HCT116 (cell line): ENCODE measurements at regions not wholly inside any gene's neighbourhood (a gene's known extent, or its start where the extent isn't known, plus 50 kb on each side); places are given as distances from the start of the nearest gene placed in this dataset.

Experiments used
- ATAC-seq: fragments of 200-7000 bp; cut with Tn5 transposase; 2 replicates; pipeline ENCODE4 v1.9.1; 2020; ENCODE audit warnings: mild to moderate bottlenecking, moderate library complexity
- BruUV-seq: library from RNA; stranded (reverse); fragments of 400-500 nt; replicated peaks from 2 replicates; lab custom pipeline; 2021; lab: Mats Ljungman, UMichigan
- CTCF ChIA-PET: fragments of 300-600 bp; sonication (Branson Sonifier 250); formaldehyde crosslinking; loops from one replicate; lab custom pipeline; 2021; ENCODE audit warnings: antibody characterized with exemption; lab: Charles Lee
- POLR2A ChIA-PET: fragments of 300-600, 350-600 bp; sonication (Branson Sonifier 250); formaldehyde crosslinking; loops from one replicate; lab custom pipeline; 2021; ENCODE audit warnings: antibody characterized with exemption; lab: Charles Lee
- RAD21 ChIA-PET, 2 experiments: fragments of 300-600 bp; sonication (Branson Sonifier 250); formaldehyde crosslinking; loops; one replicate each; lab custom pipeline; 2023; ENCODE audit warnings: low total read pairs in 2 of 2; ENCODE audit not compliant: uncharacterized antibody in 2 of 2, unreplicated experiment in 2 of 2, low non-redundant PET in 1 of 2; lab: Charles Lee
- DNase-seq: peaks from one replicate; pipeline ENCODE4 v3.0.0-alpha.2; 2010; ENCODE audit warnings: low read depth, low spot score
- H2AFZ ChIP-seq: fragments of 200-600 bp; shearing (Covaris generic), sonication (generic); 2 replicates; pipeline ENCODE4 v1.6.1; 2017; ENCODE audit warnings: low read depth, mixed run types, mixed read lengths, antibody characterized with exemption, low read length; ENCODE audit not compliant: poor library complexity, severe bottlenecking
- H3K27ac ChIP-seq: 2 replicates; pipeline ENCODE4 v1.5.1; 2012; ENCODE audit warnings: low read depth, low read length
- H3K27me3 ChIP-seq: fragments of 200-600 bp; sonication (generic); 2 replicates; pipeline ENCODE4 v1.6.1; 2016; ENCODE audit warnings: mixed run types, low read length, mixed read lengths; ENCODE audit not compliant: insufficient read depth
- H3K36me3 ChIP-seq, 2 experiments: fragments of 200-500 bp in 1 of 2; fragments of 200-600 bp in 1 of 2; sonication (Bioruptor generic) in 1 of 2; sonication (generic) in 1 of 2; 2 replicates each; pipeline versions ENCODE4 v1.5.1 to v1.6.1; 2014 to 2016; ENCODE audit warnings: low read length in 2 of 2, inconsistent platforms in 1 of 2, mixed read lengths in 1 of 2, mixed run types in 1 of 2; ENCODE audit not compliant: insufficient read depth in 2 of 2, control insufficient read depth in 1 of 2
- H3K4me1 ChIP-seq, 2 experiments: fragments of 200-600 bp in 1 of 2; sonication (generic) in 1 of 2; 2 replicates each; pipeline versions ENCODE4 v1.5.1 to v1.6.1; 2012 to 2017; ENCODE audit warnings: low read length in 2 of 2, inconsistent platforms in 1 of 2, mild to moderate bottlenecking in 1 of 2, mixed read lengths in 1 of 2, mixed run types in 1 of 2, moderate library complexity in 1 of 2; ENCODE audit not compliant: insufficient read depth in 2 of 2, control insufficient read depth in 1 of 2
- H3K4me2 ChIP-seq: fragments of 200-600 bp; sonication (generic); 2 replicates; pipeline ENCODE4 v1.6.1; 2017; ENCODE audit warnings: mixed run types, low read length, mixed read lengths
- H3K4me3 ChIP-seq, 2 experiments: fragments of 200-600 bp in 1 of 2; sonication (generic) in 1 of 2; replicated peaks in 1 of 2; 2 replicates each; pipeline ENCODE4 v1.5.1; 2011 to 2016; ENCODE audit warnings: low read length in 2 of 2, control low read depth in 1 of 2, low read depth in 1 of 2, mild to moderate bottlenecking in 1 of 2, mixed read lengths in 1 of 2, mixed run types in 1 of 2
- H3K79me2 ChIP-seq: fragments of 200-600 bp; sonication (generic); 2 replicates; pipeline ENCODE4 v1.6.1; 2017; ENCODE audit warnings: mild to moderate bottlenecking, mixed run types, low read length, moderate library complexity, mixed read lengths; ENCODE audit not compliant: insufficient read depth
- H3K9ac ChIP-seq: fragments of 200-600 bp; sonication (generic); 2 replicates; pipeline ENCODE4 v1.6.1; 2016; ENCODE audit warnings: low read length, mixed read lengths
- H3K9me2 ChIP-seq: fragments of 200-600 bp; sonication (generic), shearing (Covaris generic); 2 replicates; pipeline ENCODE4 v1.6.1; 2017; ENCODE audit warnings: mixed run types, mild to moderate bottlenecking, moderate library complexity; ENCODE audit not compliant: insufficient read depth
- H3K9me3 ChIP-seq, 2 experiments: fragments of 200-500 bp in 1 of 2; fragments of 200-600 bp in 1 of 2; sonication (Bioruptor generic) in 1 of 2; sonication (generic) in 1 of 2; 2 replicates each; pipeline ENCODE4 v1.6.1; 2014 to 2017; ENCODE audit warnings: low read length in 2 of 2, mixed read lengths in 2 of 2, inconsistent platforms in 1 of 2, low read depth in 1 of 2, mild to moderate bottlenecking in 1 of 2, mixed run types in 1 of 2, moderate library complexity in 1 of 2; ENCODE audit not compliant: control insufficient read depth in 1 of 2, insufficient read depth in 1 of 2
- H4K20me1 ChIP-seq: fragments of 200-600 bp; sonication (generic), shearing (Covaris generic); 2 replicates; pipeline ENCODE4 v1.6.1; 2017; ENCODE audit warnings: mixed run types, mild to moderate bottlenecking, moderate library complexity; ENCODE audit not compliant: insufficient read depth
- CBX3 ChIP-seq: IDR thresholded peaks from 2 replicates; pipeline ENCODE4 v1.6.1; 2012; ENCODE audit warnings: low read depth
- CEBPB ChIP-seq: IDR thresholded peaks from 2 replicates; pipeline ENCODE4 v1.6.1; 2012; ENCODE audit warnings: low read depth
- EGR1 ChIP-seq: IDR thresholded peaks from 2 replicates; pipeline ENCODE4 v1.6.1; 2012; ENCODE audit warnings: low read depth
- FOSL1 ChIP-seq: IDR thresholded peaks from 2 replicates; pipeline ENCODE4 v1.6.1; 2012; ENCODE audit warnings: low read depth
- JUND ChIP-seq: IDR thresholded peaks from 2 replicates; pipeline ENCODE4 v1.6.1; 2012
- POLR2A ChIP-seq: IDR thresholded peaks from 2 replicates; pipeline ENCODE4 v1.7.0; 2011; ENCODE audit warnings: borderline replicate concordance; ENCODE audit not compliant: insufficient read depth, insufficient read length; ENCODE audit errors: extremely low read depth
- POLR2AphosphoS5 ChIP-seq: IDR thresholded peaks from 2 replicates; pipeline ENCODE4 v1.6.1; 2011; ENCODE audit warnings: mild to moderate bottlenecking, low read depth, low read length, moderate library complexity
- RAD21 ChIP-seq: IDR thresholded peaks from 2 replicates; pipeline ENCODE4 v1.6.1; 2012; ENCODE audit warnings: low read depth, mild to moderate bottlenecking
- SIN3A ChIP-seq: IDR thresholded peaks from 2 replicates; pipeline ENCODE4 v1.6.1; 2012; ENCODE audit warnings: low read depth
- SP1 ChIP-seq: IDR thresholded peaks from 2 replicates; pipeline ENCODE4 v1.6.1; 2012; ENCODE audit warnings: low read depth
- SRF ChIP-seq: IDR thresholded peaks from 2 replicates; pipeline ENCODE4 v1.6.1; 2012; ENCODE audit warnings: low read depth
- TCF7L2 ChIP-seq: IDR thresholded peaks from 2 replicates; pipeline ENCODE4 v1.7.0; 2011; ENCODE audit warnings: borderline replicate concordance, inconsistent platforms; ENCODE audit not compliant: insufficient read depth, insufficient read length; ENCODE audit errors: extremely low read depth
- YY1 ChIP-seq: IDR thresholded peaks from 2 replicates; pipeline ENCODE4 v1.6.1; 2011; ENCODE audit warnings: low read length, low read depth, moderate library complexity, mild to moderate bottlenecking; ENCODE audit not compliant: insufficient replicate concordance; ENCODE audit errors: extremely low read depth
- intact Hi-C: fragments of 100-400 bp; cut with micrococcal nuclease; formaldehyde crosslinking; loops from 2 replicates; pipeline ENCODE4 v1.10.0; 2022
- TF ChIP-seq, protein P1 (sequence below): IDR thresholded peaks from 2 replicates; pipeline ENCODE4 v1.6.1; 2012
- TF ChIP-seq, protein P2 (sequence below), 3 experiments: fragments of 200-600 bp in 1 of 3; sonication (generic) in 1 of 3; IDR thresholded peaks in 2 of 3; conservative IDR thresholded peaks in 1 of 3; 2 replicates each; pipeline ENCODE4 v1.5.1; 2012 to 2017; ENCODE audit warnings: low read depth in 2 of 3, low read length in 2 of 3, antibody characterized with exemption in 1 of 3, borderline replicate concordance in 1 of 3, control low read depth in 1 of 3, mild to moderate bottlenecking in 1 of 3, mixed read lengths in 1 of 3, mixed run types in 1 of 3, moderate library complexity in 1 of 3; ENCODE audit not compliant: insufficient read depth in 1 of 3
- TF ChIP-seq, protein P3 (sequence below): IDR thresholded peaks from 2 replicates; pipeline ENCODE4 v1.6.1; 2012; ENCODE audit warnings: low read depth
- TF ChIP-seq, protein P4 (sequence below): IDR thresholded peaks from 2 replicates; pipeline ENCODE4 v1.6.1; 2011; ENCODE audit warnings: mild to moderate bottlenecking, low read length, moderate library complexity; ENCODE audit not compliant: insufficient replicate concordance; ENCODE audit errors: extremely low read depth

DNA sequence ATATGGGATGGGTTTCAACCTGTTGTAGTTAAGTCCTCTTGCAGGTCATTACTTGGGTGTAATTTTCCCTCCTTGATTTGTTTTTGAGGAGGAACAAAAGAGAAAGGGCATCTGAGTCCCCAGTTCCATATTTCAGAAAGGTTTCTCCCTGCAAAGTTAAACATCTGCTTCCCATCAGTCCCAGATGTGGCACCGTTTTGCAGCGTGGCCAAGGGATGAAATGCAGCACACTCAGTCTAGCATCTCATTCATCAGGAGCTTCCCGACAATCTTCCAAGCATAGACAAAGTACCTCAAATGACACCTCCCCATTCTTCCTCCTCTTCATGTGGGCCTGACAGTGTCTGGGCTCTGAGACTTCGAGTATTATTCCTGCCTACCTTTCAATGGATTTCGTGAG lies 363.7 kb upstream of the SOX9 start:
- Histone ChIP-seq H3K9ac (no peak overlapping the region), H3K9me2 (no peaks in the 10 kb centered on the region), H3K36me3 (no peaks in the 10 kb centered on the region), H3K4me1 (peaks cover 0 to 4% of the 10 kb centered on the region in 2 experiments; a peak in 2 of 4 replicates), H3K79me2 (no peaks in the 10 kb centered on the region), H3K4me2 (no peak overlapping the region), H3K9me3 (no peaks in the 10 kb centered on the region), H4K20me1 (no peaks in the 10 kb centered on the region), H2AFZ (peak overlapping the region; percentile 19), H3K27ac (no peak overlapping the region), H3K4me3 (no peak overlapping the region), H3K27me3 (no peaks in the 10 kb centered on the region)
- intact Hi-C loops = no loop called here
- no peak for DNase-seq
- POLR2A ChIA-PET = no interaction called here
- BruUV-seq = no TSS peak
- CTCF ChIA-PET = interaction anchor here (1.4 kb wide), 1 partner anchor 284 kb away, joined by 4 read pairs; no protein-coding TSS in a partner anchor
- no peak for TF ChIP-seq SIN3A
- TF ChIP-seq, protein P1, sequence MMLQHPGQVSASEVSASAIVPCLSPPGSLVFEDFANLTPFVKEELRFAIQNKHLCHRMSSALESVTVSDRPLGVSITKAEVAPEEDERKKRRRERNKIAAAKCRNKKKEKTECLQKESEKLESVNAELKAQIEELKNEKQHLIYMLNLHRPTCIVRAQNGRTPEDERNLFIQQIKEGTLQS = no peak
- TF ChIP-seq SRF = no peak
- TF ChIP-seq YY1 = no peak
- TF ChIP-seq, protein P2, sequence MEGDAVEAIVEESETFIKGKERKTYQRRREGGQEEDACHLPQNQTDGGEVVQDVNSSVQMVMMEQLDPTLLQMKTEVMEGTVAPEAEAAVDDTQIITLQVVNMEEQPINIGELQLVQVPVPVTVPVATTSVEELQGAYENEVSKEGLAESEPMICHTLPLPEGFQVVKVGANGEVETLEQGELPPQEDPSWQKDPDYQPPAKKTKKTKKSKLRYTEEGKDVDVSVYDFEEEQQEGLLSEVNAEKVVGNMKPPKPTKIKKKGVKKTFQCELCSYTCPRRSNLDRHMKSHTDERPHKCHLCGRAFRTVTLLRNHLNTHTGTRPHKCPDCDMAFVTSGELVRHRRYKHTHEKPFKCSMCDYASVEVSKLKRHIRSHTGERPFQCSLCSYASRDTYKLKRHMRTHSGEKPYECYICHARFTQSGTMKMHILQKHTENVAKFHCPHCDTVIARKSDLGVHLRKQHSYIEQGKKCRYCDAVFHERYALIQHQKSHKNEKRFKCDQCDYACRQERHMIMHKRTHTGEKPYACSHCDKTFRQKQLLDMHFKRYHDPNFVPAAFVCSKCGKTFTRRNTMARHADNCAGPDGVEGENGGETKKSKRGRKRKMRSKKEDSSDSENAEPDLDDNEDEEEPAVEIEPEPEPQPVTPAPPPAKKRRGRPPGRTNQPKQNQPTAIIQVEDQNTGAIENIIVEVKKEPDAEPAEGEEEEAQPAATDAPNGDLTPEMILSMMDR (IDR thresholded peaks at IDR 0.05 in 2 of 3, conservative IDR thresholded peaks at IDR 0.05 in 1 of 3; ENCODE audit: borderline replicate concordance in 1 of 3, insufficient read depth in 1 of 3, low read depth in 2 of 3, low read length in 2 of 3) = no peak
- TF ChIP-seq, protein P3, sequence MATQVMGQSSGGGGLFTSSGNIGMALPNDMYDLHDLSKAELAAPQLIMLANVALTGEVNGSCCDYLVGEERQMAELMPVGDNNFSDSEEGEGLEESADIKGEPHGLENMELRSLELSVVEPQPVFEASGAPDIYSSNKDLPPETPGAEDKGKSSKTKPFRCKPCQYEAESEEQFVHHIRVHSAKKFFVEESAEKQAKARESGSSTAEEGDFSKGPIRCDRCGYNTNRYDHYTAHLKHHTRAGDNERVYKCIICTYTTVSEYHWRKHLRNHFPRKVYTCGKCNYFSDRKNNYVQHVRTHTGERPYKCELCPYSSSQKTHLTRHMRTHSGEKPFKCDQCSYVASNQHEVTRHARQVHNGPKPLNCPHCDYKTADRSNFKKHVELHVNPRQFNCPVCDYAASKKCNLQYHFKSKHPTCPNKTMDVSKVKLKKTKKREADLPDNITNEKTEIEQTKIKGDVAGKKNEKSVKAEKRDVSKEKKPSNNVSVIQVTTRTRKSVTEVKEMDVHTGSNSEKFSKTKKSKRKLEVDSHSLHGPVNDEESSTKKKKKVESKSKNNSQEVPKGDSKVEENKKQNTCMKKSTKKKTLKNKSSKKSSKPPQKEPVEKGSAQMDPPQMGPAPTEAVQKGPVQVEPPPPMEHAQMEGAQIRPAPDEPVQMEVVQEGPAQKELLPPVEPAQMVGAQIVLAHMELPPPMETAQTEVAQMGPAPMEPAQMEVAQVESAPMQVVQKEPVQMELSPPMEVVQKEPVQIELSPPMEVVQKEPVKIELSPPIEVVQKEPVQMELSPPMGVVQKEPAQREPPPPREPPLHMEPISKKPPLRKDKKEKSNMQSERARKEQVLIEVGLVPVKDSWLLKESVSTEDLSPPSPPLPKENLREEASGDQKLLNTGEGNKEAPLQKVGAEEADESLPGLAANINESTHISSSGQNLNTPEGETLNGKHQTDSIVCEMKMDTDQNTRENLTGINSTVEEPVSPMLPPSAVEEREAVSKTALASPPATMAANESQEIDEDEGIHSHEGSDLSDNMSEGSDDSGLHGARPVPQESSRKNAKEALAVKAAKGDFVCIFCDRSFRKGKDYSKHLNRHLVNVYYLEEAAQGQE = no peak
- no peak for TF ChIP-seq JUND
- TF ChIP-seq POLR2A = no peak
- no peak for TF ChIP-seq EGR1
- TF ChIP-seq CEBPB = no peak
- TF ChIP-seq, protein P4, sequence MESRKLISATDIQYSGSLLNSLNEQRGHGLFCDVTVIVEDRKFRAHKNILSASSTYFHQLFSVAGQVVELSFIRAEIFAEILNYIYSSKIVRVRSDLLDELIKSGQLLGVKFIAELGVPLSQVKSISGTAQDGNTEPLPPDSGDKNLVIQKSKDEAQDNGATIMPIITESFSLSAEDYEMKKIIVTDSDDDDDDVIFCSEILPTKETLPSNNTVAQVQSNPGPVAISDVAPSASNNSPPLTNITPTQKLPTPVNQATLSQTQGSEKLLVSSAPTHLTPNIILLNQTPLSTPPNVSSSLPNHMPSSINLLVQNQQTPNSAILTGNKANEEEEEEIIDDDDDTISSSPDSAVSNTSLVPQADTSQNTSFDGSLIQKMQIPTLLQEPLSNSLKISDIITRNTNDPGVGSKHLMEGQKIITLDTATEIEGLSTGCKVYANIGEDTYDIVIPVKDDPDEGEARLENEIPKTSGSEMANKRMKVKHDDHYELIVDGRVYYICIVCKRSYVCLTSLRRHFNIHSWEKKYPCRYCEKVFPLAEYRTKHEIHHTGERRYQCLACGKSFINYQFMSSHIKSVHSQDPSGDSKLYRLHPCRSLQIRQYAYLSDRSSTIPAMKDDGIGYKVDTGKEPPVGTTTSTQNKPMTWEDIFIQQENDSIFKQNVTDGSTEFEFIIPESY = no peak
- no peak for TF ChIP-seq POLR2AphosphoS5
- no peak for TF ChIP-seq SP1
- no peak for TF ChIP-seq RAD21
- no peak for TF ChIP-seq FOSL1
- TF ChIP-seq TCF7L2 = no peak
- no peak for TF ChIP-seq CBX3
- RAD21 ChIA-PET = no interaction called here
- no peak for ATAC-seq
